ENCODE measurements at regions not wholly inside any gene's neighbourhood (a gene's known extent, or its start where the extent isn't known, plus 50 kb on each side); places are given as distances from the start of the nearest gene placed in this dataset.

- DNase-seq (ENCODE audit: low read depth in 1 of 2, low spot score in 2 of 2) (no peak), FAIRE-seq (no peak)
- Histone ChIP-seq H3K4me1 (replicated peaks in 1 of 4; ENCODE audit: control insufficient read depth in 3 of 4, insufficient read depth in 4 of 4, low read length in 3 of 4) (0 out of 7 replicates have a peak, but pooled peaks cover 0 to 3% (median 0%) of the 10 kb centered on the region in 4 experiments), H3K18ac (ENCODE audit: extremely low read depth, low read length) (no peak overlapping the region), H3K4ac (replicated peaks; ENCODE audit: insufficient read length, low read depth, low read length) (no peak overlapping the region), H2BK5ac (ENCODE audit: low read depth, low read length) (no peak overlapping the region), H3K79me1 (ENCODE audit: low read depth, low read length) (no peaks in the 10 kb centered on the region), H3K36me3 (ENCODE audit: control insufficient read depth in 2 of 4, insufficient read depth in 4 of 4, low read length in 3 of 4) (no peaks in the 10 kb centered on the region), H3K9ac (replicated peaks in 1 of 4; ENCODE audit: extremely low read depth in 1 of 4, low read depth in 3 of 4, low read length in 3 of 4) (no peak overlapping the region), H3K23ac (ENCODE audit: insufficient read length) (no peak overlapping the region), H3K79me2 (ENCODE audit: control insufficient read depth in 1 of 2, insufficient read depth in 2 of 2, low read length in 2 of 2) (no peaks in the 10 kb centered on the region), H3K4me2 (ENCODE audit: insufficient read depth in 1 of 2, low read depth in 2 of 2, low read length in 2 of 2) (no peak overlapping the region), H2BK15ac (ENCODE audit: low read length) (no peak overlapping the region), H3K27ac (ENCODE audit: low read depth, low read length) (no peak overlapping the region), H3K56ac (replicated peaks; ENCODE audit: insufficient read length, low read depth, low read length) (no peak overlapping the region), H4K20me1 (replicated peaks in 1 of 2; ENCODE audit: control insufficient read depth in 1 of 2, insufficient read depth in 2 of 2, low read length in 2 of 2) (no peaks in the 10 kb centered on the region), H4K8ac (ENCODE audit: extremely low read depth, insufficient read depth, low read length) (no peak overlapping the region), H2BK20ac (ENCODE audit: low read length) (no peak overlapping the region), H2AFZ (ENCODE audit: low read length) (no peak overlapping the region), H2BK12ac (ENCODE audit: low read depth, low read length) (no peak overlapping the region), H3K14ac (ENCODE audit: insufficient read length) (no peak overlapping the region), H3K9me3 (ENCODE audit: insufficient read depth in 2 of 2, low read depth in 1 of 2, low read length in 1 of 2) (no peaks in the 10 kb centered on the region), H3K23me2 (ENCODE audit: low read depth, low read length) (no peaks in the 10 kb centered on the region), H2BK120ac (replicated peaks; ENCODE audit: low read depth, low read length) (no peak overlapping the region), H3K4me3 (ENCODE audit: extremely low read depth in 1 of 4, insufficient read depth in 2 of 4, low read depth in 3 of 4, low read length in 4 of 4) (no peak overlapping the region), H4K91ac (replicated peaks; ENCODE audit: insufficient read length, low read length) (no peak overlapping the region), H2AK5ac (ENCODE audit: low read depth, low read length) (no peak overlapping the region), H3K27me3 (replicated peaks in 1 of 4; ENCODE audit: control insufficient read depth in 3 of 4, extremely low read depth in 1 of 4, insufficient read depth in 3 of 4, low read length in 3 of 4) (no peaks in the 10 kb centered on the region), H4K5ac (ENCODE audit: insufficient read length, low read depth, low read length) (no peak overlapping the region)
- WGBS, 2 experiments (ENCODE audit: extremely low coverage in 1 of 2, insufficient coverage in 1 of 2, insufficient read length in 1 of 2, insufficient replicate concordance in 2 of 2, low coverage in 1 of 2, low lambda C conversion rate in 2 of 2, missing lambda C conversion rate in 1 of 2) = 75% methylated on average over 3 of the region's 3 CpGs; no CpG with 5 or more reads in 1 of the 2 experiments
- POLR2A ChIA-PET (ENCODE audit: partially characterized antibody) = no interaction called here
- CTCF ChIA-PET (ENCODE audit: partially characterized antibody) = interaction anchor here (0.6 to 1.3 kb wide), 2 partner anchors 11 to 334 kb away, joined by 3 read pairs; no protein-coding TSS in a partner anchor
- no peak for TF ChIP-seq E2F6 (IDR thresholded peaks at IDR 0.05)
- no peak for TF ChIP-seq KDM4A (IDR thresholded peaks at IDR 0.05; ENCODE audit: low read depth, low read length, severe bottlenecking)
- TF ChIP-seq CHD2 (IDR thresholded peaks at IDR 0.05; ENCODE audit: low read length) = no peak
- no peak for TF ChIP-seq FOSL1 (IDR thresholded peaks at IDR 0.05; ENCODE audit: insufficient read depth, low read depth, low read length)
- TF ChIP-seq EZH2 (IDR thresholded peaks at IDR 0.05; ENCODE audit: low read depth, low read length, severe bottlenecking) = no peak
- no peak for TF ChIP-seq TBP (IDR thresholded peaks at IDR 0.05; ENCODE audit: low read depth, low read length)
- TF ChIP-seq JUN (IDR thresholded peaks at IDR 0.05; ENCODE audit: low read depth, low read length) = no peak
Measured at GRCh38 chr3:67808906-67809305, 154.5 kb upstream of the SUCLG2 start.
